HG02623 (cell line): ENCODE measurements at regions not wholly inside any gene's neighbourhood (a gene's known extent, or its start where the extent isn't known, plus 50 kb on each side); places are given as distances from the start of the nearest gene placed in this dataset.

Experiments used
- ATAC-seq: cut with Tn5 transposase; IDR thresholded peaks from one replicate; pipeline ENCODE4 v1.9.1; 2021; ENCODE audit warnings: moderate library complexity; ENCODE audit not compliant: unreplicated experiment

DNA sequence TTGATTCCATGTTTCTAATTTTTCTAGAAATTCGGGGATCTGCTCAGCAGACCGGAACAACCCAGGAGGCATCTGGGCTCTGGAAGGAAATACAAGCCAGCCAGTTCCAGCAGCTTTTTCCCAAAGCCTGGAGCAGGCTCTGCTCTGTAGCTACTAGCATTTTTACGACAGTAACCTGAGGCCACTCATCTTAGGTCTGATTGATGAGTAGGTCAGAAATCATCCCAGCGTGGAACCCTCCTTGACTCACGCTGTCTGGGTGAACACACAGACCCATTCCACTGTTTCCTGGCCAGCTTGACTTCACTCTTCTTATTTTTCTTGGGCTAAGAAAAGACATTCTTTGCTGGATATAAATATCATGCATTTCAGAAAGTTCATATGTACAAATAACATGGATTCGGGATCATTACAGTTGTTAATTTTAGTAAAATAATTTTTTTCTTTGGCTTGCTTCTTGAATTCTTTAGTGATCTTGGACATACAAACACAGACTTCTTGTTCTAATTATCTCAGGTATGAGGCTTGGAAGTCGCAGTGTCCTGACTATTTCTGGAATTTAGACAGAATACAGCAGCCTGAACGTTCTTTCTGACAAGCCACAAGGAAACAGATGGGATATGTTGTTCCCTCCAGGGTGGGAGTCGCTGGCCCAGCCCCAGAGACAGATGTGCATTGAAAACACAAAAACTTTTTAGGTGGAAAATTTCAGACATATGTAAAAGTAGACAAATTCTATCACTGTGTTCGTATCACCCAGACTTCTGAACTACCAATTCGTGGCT is 54.6 kb upstream of the PITRM1 start:
- ATAC-seq: no peak

DNA sequence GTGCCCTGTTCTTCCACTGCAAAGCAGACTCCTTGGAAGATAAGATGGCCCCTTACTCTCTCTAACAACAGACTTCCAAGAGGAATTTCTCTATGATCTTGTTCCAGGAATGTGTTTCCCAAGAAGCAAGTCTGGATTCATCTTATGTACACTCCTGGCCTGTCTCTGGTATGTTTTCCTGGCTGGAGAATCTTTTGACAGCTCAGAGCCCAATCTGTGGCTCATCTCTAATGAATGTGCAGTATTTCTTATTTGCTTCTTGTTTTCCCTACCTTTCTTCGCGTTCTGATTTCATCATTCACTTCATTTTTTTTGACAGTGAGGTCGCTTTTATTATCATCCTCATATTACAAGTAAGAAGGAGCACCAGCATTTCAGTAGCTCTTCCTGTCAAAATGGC is 53.0 kb upstream of the PITRM1 start:
- no peak for ATAC-seq

DNA sequence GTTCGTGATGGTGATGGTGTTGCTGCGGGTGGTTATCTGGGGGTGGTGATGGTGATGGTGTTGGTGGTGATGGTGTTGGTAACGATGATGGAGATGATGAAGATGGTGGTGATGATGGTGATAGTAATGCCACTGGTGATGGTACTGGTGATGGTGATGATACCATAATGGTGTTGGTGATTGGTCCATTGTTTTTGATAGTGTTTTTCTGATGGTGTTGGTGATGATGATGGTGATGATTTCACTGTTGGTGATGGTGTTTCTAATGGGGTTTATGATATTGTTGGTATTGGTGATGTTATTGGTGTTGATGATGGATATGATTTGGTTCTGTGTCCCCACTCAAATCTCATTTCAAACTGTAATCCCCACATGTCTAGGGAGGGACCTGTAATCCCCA is 51.7 kb upstream of the PITRM1 start:
- no peak for ATAC-seq

DNA sequence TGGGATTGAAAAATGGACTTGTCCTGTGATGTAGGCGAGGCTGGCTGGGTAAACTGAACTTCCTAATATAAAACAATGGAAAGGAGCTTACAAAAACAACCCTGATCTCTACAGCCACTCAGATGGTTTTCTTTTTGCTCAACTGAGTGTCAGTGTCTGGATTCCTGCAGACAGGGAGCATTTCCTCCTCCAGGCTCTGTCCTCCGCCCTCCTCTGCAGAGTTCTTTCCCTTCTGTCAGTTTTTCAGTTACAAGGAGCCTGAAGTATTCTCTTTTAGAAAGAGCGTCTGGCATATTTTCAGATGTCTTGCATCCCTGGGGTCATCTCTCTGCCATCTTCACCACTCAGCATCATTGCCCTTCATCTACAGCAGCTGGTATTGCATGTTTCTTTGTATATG is 50.0 kb upstream of the PITRM1 start:
- no peak for ATAC-seq
